ENCODE measurements at regions not wholly inside any gene's neighbourhood (a gene's known extent, or its start where the extent isn't known, plus 50 kb on each side); places are given as distances from the start of the nearest gene placed in this dataset.

GRCh38 chr10:120988751-120989150 is 137.6 kb downstream of the WDR11 start:
- ChIA-PET POLR2A (no interaction called here), CTCF (no interaction called here)
- intact Hi-C loops (cut with micrococcal nuclease; ENCODE audit: unreplicated experiment): no loop called here
- no peak for TF ChIP-seq CTCF (IDR thresholded peaks at IDR 0.05; ENCODE audit: insufficient read depth in 1 of 2, low read depth in 1 of 2, low read length in 1 of 2, severe bottlenecking in 1 of 2, unreplicated experiment in 1 of 2)
- H3K36me3 ChIP-seq (ENCODE audit: control insufficient read depth, insufficient read depth, low read length): peaks cover 1% of the 10 kb centered on the region; the same call in 1 of the 2 replicates
- no peak for DNase-seq
- Mint-ChIP-seq H3K9me3 (ENCODE audit: unreplicated experiment) (peaks cover 41% of the 10 kb centered on the region), H3K27ac (ENCODE audit: unreplicated experiment) (no peak overlapping the region), H3K27me3 (ENCODE audit: insufficient read depth, unreplicated experiment) (no peaks in the 10 kb centered on the region), H3K4me3 (ENCODE audit: unreplicated experiment) (no peak overlapping the region), H3K4me1 (ENCODE audit: low read depth, unreplicated experiment) (peaks cover 5% of the 10 kb centered on the region), H3K36me3 (ENCODE audit: insufficient read depth, unreplicated experiment) (peaks cover 18% of the 10 kb centered on the region)
- peaks cover 73% of the 10 kb centered on the region for H3K9me3 ChIP-seq
- BruUV-seq (replicated peaks): no TSS peak
- H3K4me3 ChIP-seq (ENCODE audit: low read depth, low read length): no peak overlapping the region
- no peaks in the 10 kb centered on the region for H3K27me3 ChIP-seq (replicated peaks; ENCODE audit: control insufficient read depth, insufficient read depth, low read length)
- peaks cover 9% of the 10 kb centered on the region for H3K4me1 ChIP-seq

GRCh38 chr10:120989279-120989678 is 138.1 kb downstream of the WDR11 start:
- Mint-ChIP-seq H3K36me3 (ENCODE audit: insufficient read depth, unreplicated experiment) (peaks cover 15% of the 10 kb centered on the region), H3K27me3 (ENCODE audit: insufficient read depth, unreplicated experiment) (no peaks in the 10 kb centered on the region), H3K9me3 (ENCODE audit: unreplicated experiment) (peaks cover 41% of the 10 kb centered on the region), H3K27ac (ENCODE audit: unreplicated experiment) (no peak overlapping the region), H3K4me3 (ENCODE audit: unreplicated experiment) (no peak overlapping the region), H3K4me1 (ENCODE audit: low read depth, unreplicated experiment) (no peaks in the 10 kb centered on the region)
- CTCF ChIA-PET: no interaction called here
- Histone ChIP-seq H3K36me3 (ENCODE audit: control insufficient read depth, insufficient read depth, low read length) (peaks cover 1% of the 10 kb centered on the region; the same call in 1 of the 2 replicates), H3K9me3 (peaks cover 78% of the 10 kb centered on the region), H3K4me1 (peaks cover 6% of the 10 kb centered on the region), H3K4me3 (ENCODE audit: low read depth, low read length) (no peak overlapping the region), H3K27me3 (replicated peaks; ENCODE audit: control insufficient read depth, insufficient read depth, low read length) (no peaks in the 10 kb centered on the region)
- TF ChIP-seq CTCF (IDR thresholded peaks at IDR 0.05; ENCODE audit: insufficient read depth in 1 of 2, low read depth in 1 of 2, low read length in 1 of 2, severe bottlenecking in 1 of 2, unreplicated experiment in 1 of 2): no peak
- BruUV-seq (replicated peaks): no TSS peak
- POLR2A ChIA-PET: no interaction called here
- DNase-seq: no peak
- intact Hi-C loops (cut with micrococcal nuclease; ENCODE audit: unreplicated experiment): no loop called here

GRCh38 chr10:120989996-120990598 is 138.9 kb downstream of the WDR11 start:
- DNase-seq: no peak
- no peak overlapping the region for H3K4me3 Mint-ChIP-seq (ENCODE audit: unreplicated experiment)
- H3K9me3 Mint-ChIP-seq (ENCODE audit: unreplicated experiment): peaks cover 41% of the 10 kb centered on the region
- H3K4me1 Mint-ChIP-seq (ENCODE audit: low read depth, unreplicated experiment): no peaks in the 10 kb centered on the region
- intact Hi-C loops (cut with micrococcal nuclease; ENCODE audit: unreplicated experiment): no loop called here
- peaks cover 7% of the 10 kb centered on the region for H3K36me3 Mint-ChIP-seq (ENCODE audit: insufficient read depth, unreplicated experiment)
- POLR2A ChIA-PET: no interaction called here
- CTCF ChIA-PET: no interaction called here
- TF ChIP-seq CTCF (IDR thresholded peaks at IDR 0.05; ENCODE audit: insufficient read depth in 1 of 2, low read depth in 1 of 2, low read length in 1 of 2, severe bottlenecking in 1 of 2, unreplicated experiment in 1 of 2): no peak
- no peaks in the 10 kb centered on the region for H3K27me3 ChIP-seq (replicated peaks; ENCODE audit: control insufficient read depth, insufficient read depth, low read length)
- H3K27me3 Mint-ChIP-seq (ENCODE audit: insufficient read depth, unreplicated experiment): no peaks in the 10 kb centered on the region
- H3K36me3 ChIP-seq (ENCODE audit: control insufficient read depth, insufficient read depth, low read length): peaks cover 1% of the 10 kb centered on the region; the same call in 1 of the 2 replicates
- H3K4me1 ChIP-seq: no peaks in the 10 kb centered on the region
- no TSS peak for BruUV-seq (replicated peaks)
- no peak overlapping the region for H3K27ac Mint-ChIP-seq (ENCODE audit: unreplicated experiment)
- no peak overlapping the region for H3K4me3 ChIP-seq (ENCODE audit: low read depth, low read length)
- H3K9me3 ChIP-seq: peaks cover 74% of the 10 kb centered on the region
